ENCODE measurements at regions not wholly inside any gene's neighbourhood (a gene's known extent, or its start where the extent isn't known, plus 50 kb on each side); places are given as distances from the start of the nearest gene placed in this dataset.
"Not testable (repeated sequence)": the region's sequence is repeated elsewhere in the genome, so short reads cannot be mapped to it uniquely, and the experiment has no call there.

GRCh38 chr4:62640296-62640695 lies 1440.2 kb downstream of the ADGRL3 start:
- DNase-seq (ENCODE audit: low spot score): no peak
- intact Hi-C loops (cut with DNase I): no loop called here

GRCh38 chr4:62627671-62628070 lies 1427.5 kb downstream of the ADGRL3 start:
- intact Hi-C loops (cut with DNase I): no loop called here
- no peak for DNase-seq (ENCODE audit: low spot score)

GRCh38 chr4:62627141-62627540 lies 1427.0 kb downstream of the ADGRL3 start:
- intact Hi-C loops (cut with DNase I): no loop called here

GRCh38 chr4:62622089-62622488 lies 1422.0 kb downstream of the ADGRL3 start:
- intact Hi-C loops (cut with DNase I): no loop called here
- no peak for DNase-seq (ENCODE audit: low spot score)

More at GRCh38 chr4:62627141-62627540, 1427.0 kb downstream of the ADGRL3 start:
- DNase-seq (ENCODE audit: low spot score): no peak

GRCh38 chr4:62619971-62620370 lies 1419.8 kb downstream of the ADGRL3 start:
- intact Hi-C loops (cut with DNase I): no loop called here
- DNase-seq (ENCODE audit: low spot score): no peak

GRCh38 chr4:62618042-62618441 lies 1417.9 kb downstream of the ADGRL3 start:
- intact Hi-C loops (cut with DNase I): no loop called here
- no peak for DNase-seq (ENCODE audit: low spot score)

- no peak for DNase-seq (ENCODE audit: low spot score)
- intact Hi-C loops (cut with DNase I): no loop called here
These were observed 1401.6 kb downstream of the ADGRL3 start for GRCh38 chr4:62601737-62602136.

- not testable (repeated sequence) for DNase-seq (ENCODE audit: low spot score)
- intact Hi-C loops (cut with DNase I): loop anchor here (5.0 kb wide), 1 partner anchor 117 kb away; no protein-coding TSS in a partner anchor
These were observed 1395.1 kb downstream of the ADGRL3 start for GRCh38 chr4:62595265-62595664.

- intact Hi-C loops (cut with DNase I): no loop called here
- no peak for DNase-seq (ENCODE audit: low spot score)
These were observed 1391.6 kb downstream of the ADGRL3 start for GRCh38 chr4:62591756-62592155.

- no peak for DNase-seq (ENCODE audit: low spot score)
- intact Hi-C loops (cut with DNase I): no loop called here
These were observed 1388.5 kb downstream of the ADGRL3 start for GRCh38 chr4:62588671-62589070.

- intact Hi-C loops (cut with DNase I): no loop called here
- no peak for DNase-seq (ENCODE audit: low spot score)
These were observed 1371.4 kb downstream of the ADGRL3 start for GRCh38 chr4:62571494-62571893.

GRCh38 chr4:62560858-62561257 lies 1360.7 kb downstream of the ADGRL3 start:
- intact Hi-C loops (cut with DNase I): no loop called here
- no peak for DNase-seq (ENCODE audit: low spot score)

- intact Hi-C loops (cut with DNase I): no loop called here
- no peak for DNase-seq (ENCODE audit: low spot score)
These were observed 1350.0 kb downstream of the ADGRL3 start for GRCh38 chr4:62550121-62550520.

GRCh38 chr4:62549601-62550000 lies 1349.5 kb downstream of the ADGRL3 start:
- intact Hi-C loops (cut with DNase I): no loop called here
- no peak for DNase-seq (ENCODE audit: low spot score)

GRCh38 chr4:62548765-62549164 lies 1348.6 kb downstream of the ADGRL3 start:
- no peak for DNase-seq (ENCODE audit: low spot score)
- intact Hi-C loops (cut with DNase I): no loop called here

- intact Hi-C loops (cut with DNase I): no loop called here
- peak; percentile 76 for DNase-seq (ENCODE audit: low spot score)
These were observed 1348.0 kb downstream of the ADGRL3 start for GRCh38 chr4:62548108-62548524.

GRCh38 chr4:62544428-62544827 lies 1344.3 kb downstream of the ADGRL3 start:
- no peak for DNase-seq (ENCODE audit: low spot score)
- intact Hi-C loops (cut with DNase I): no loop called here

GRCh38 chr4:62543002-62543401 lies 1342.9 kb downstream of the ADGRL3 start:
- no peak for DNase-seq (ENCODE audit: low spot score)
- intact Hi-C loops (cut with DNase I): no loop called here

GRCh38 chr4:62533573-62533972 lies 1333.4 kb downstream of the ADGRL3 start:
- no peak for DNase-seq (ENCODE audit: low spot score)
- intact Hi-C loops (cut with DNase I): no loop called here

GRCh38 chr4:62531731-62532130 lies 1331.6 kb downstream of the ADGRL3 start:
- no peak for DNase-seq (ENCODE audit: low spot score)
- intact Hi-C loops (cut with DNase I): no loop called here

- intact Hi-C loops (cut with DNase I): no loop called here
- DNase-seq (ENCODE audit: low spot score): no peak
These were observed 1331.1 kb downstream of the ADGRL3 start for GRCh38 chr4:62531264-62531663.

GRCh38 chr4:62528874-62529273 lies 1328.7 kb downstream of the ADGRL3 start:
- intact Hi-C loops (cut with DNase I): no loop called here
- no peak for DNase-seq (ENCODE audit: low spot score)
